Adrenal gland (tissue), 9 donors: ENCODE measurements at regions not wholly inside any gene's neighbourhood (a gene's known extent, or its start where the extent isn't known, plus 50 kb on each side); places are given as distances from the start of the nearest gene placed in this dataset.

Experiments used
- DNase-seq, 7 donors: peaks; one replicate each; pipeline ENCODE4 v3.0.0-alpha.2; 2019 to 2020
- H3K27ac ChIP-seq, 5 donors: fragments of 200-600 bp; sonication (generic) in 4 of 5; 1 replicate in 3 of 5; 2 replicates in 2 of 5; pipeline versions ENCODE4 v1.5.1 to v1.8.0; 2016 to 2020; ENCODE audit warnings: mild to moderate bottlenecking in 1 of 5
- H3K27me3 ChIP-seq: fragments of 200-600 bp; 2 replicates; pipeline ENCODE4 v1.8.0; 2021
- H3K36me3 ChIP-seq, 2 donors: fragments of 200-600 bp; replicated peaks in 1 of 2; 1 replicate in 1 of 2; 2 replicates in 1 of 2; pipeline versions ENCODE4 v1.5.1 to v1.8.0; 2018 to 2022
- H3K4me1 ChIP-seq, 2 donors: fragments of 200-600 bp; replicated peaks in 1 of 2; 1 replicate in 1 of 2; 2 replicates in 1 of 2; pipeline versions ENCODE4 v1.5.1 to v1.8.0; 2018 to 2021
- H3K4me3 ChIP-seq, 4 donors: fragments of 200-600 bp; sonication (generic) in 3 of 4; one replicate each; pipeline ENCODE4 v1.5.1; 2016 to 2018
- H3K9me3 ChIP-seq, 3 donors: fragments of 200-600 bp; sonication (generic) in 1 of 3; replicated peaks in 1 of 3; 1 replicate in 2 of 3; 2 replicates in 1 of 3; pipeline versions ENCODE4 v1.5.1 to v1.8.0; 2016 to 2021
- CTCF ChIP-seq, 6 experiments: fragments of 450-650 bp in 4 of 6; fragments of 200-600 bp in 2 of 6; sonication (generic) in 1 of 6; IDR thresholded peaks; 1 replicate in 5 of 6; 2 replicates in 1 of 6; pipeline versions ENCODE4 v1.5.1 to v1.8.0; 2016 to 2021; ENCODE audit warnings: antibody characterized with exemption in 6 of 6, mild to moderate bottlenecking in 2 of 6, moderate library complexity in 1 of 6
- POLR2A ChIP-seq, 2 donors: fragments of 450-650 bp; IDR thresholded peaks; one replicate each; pipeline ENCODE4 v1.6.1; 2017; ENCODE audit warnings: antibody characterized with exemption in 2 of 2, mild to moderate bottlenecking in 2 of 2, moderate library complexity in 1 of 2
- WGBS, 4 donors: extraction: QIAGEN DNeasy Blood & Tissue Kit in 2 of 4; methylation state at CpG; one replicate each; pipeline versions ENCODE4 v1.1.5 to v1.1.7; 2013 to 2017; 5-methylcytosine and 5-hydroxymethylcytosine counted together
- intact Hi-C, 2 donors: fragments of 100-400 bp; cut with DNase I; formaldehyde crosslinking; loops; one replicate each; pipeline versions ENCODE4 v1.14.1 to v1.15.0; 2022 to 2023
- donor health status: healthy with polysubstance abuse.
- donor health status: Bipolar disorder and iron deficiency.
- donor health status: DM: yes; HTN: yes; CAD: no.
- donor health status: DM: no; HTN: no; CAD: no.
- donor health status: DM: no; HTN: no; CAD: no.

- no peak for DNase-seq
- H3K27me3 ChIP-seq = no peaks in the 10 kb centered on the region
- no peak overlapping the region for H3K4me3 ChIP-seq
- H3K36me3 ChIP-seq = no peaks in the 10 kb centered on the region
- TF ChIP-seq CTCF (IDR thresholded peaks at IDR 0.05) (no peak), POLR2A (IDR thresholded peaks at IDR 0.05) (no peak)
- peaks cover 0 to 40% of the 10 kb centered on the region in 2 donors for H3K4me1 ChIP-seq
- H3K27ac ChIP-seq = no peak overlapping the region
- intact Hi-C loops = no loop called here
- WGBS, 4 donors = 80 to 83% (median 82%) methylated on average over 7 of the region's 7 CpGs
- no peaks in the 10 kb centered on the region for H3K9me3 ChIP-seq
These were observed 175.6 kb downstream of the SIPA1L2 start for GRCh38 chr1:232454227-232454886.

DNA sequence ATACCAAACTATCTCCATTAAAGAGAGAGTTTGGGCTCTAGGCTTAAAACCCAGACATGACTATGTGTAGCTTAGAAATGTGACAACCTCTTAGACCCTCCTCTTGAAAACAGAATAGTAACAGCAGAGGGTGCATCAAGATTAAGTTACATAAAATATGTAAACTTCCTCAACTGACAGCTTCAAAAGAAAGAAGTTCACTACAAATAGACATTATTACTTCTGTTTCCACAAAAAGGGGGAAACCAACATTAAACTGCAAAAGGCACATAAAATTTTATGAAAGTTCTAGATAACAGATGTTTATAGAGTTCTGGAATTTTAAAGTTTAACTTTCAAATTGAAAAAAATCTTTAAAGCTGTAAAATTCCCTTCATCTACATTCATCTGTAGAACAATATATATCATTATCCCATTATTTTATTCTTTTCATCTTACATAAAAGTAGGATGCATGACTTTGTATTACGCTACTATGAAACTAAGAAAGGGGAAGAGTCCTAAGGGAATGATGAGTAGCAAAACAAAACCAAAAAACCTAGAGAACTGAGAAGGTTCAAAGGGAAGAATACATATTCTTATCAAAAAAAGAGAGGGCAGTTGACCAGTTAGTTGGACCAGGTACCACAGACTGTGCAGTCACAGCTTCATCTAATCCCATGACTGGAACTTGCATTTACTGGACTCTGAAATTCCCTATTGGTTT lies 177.0 kb downstream of the SIPA1L2 start:
- intact Hi-C loops = no loop called here
- TF ChIP-seq CTCF (IDR thresholded peaks at IDR 0.05) (no peak), POLR2A (IDR thresholded peaks at IDR 0.05) (no peak)
- Histone ChIP-seq H3K4me1 (peaks cover 0 to 28% of the 10 kb centered on the region in 2 donors), H3K27ac (no peak overlapping the region), H3K4me3 (no peak overlapping the region), H3K36me3 (no peaks in the 10 kb centered on the region), H3K9me3 (no peaks in the 10 kb centered on the region), H3K27me3 (no peaks in the 10 kb centered on the region)
- DNase-seq = no peak
- 82 to 93% (median 85%) methylated on average over 1 of the region's 1 CpG for WGBS, 4 donors

GRCh38 chr1:232452117-232452516 lies 177.8 kb downstream of the SIPA1L2 start:
- Histone ChIP-seq H3K9me3 (no peaks in the 10 kb centered on the region), H3K27me3 (no peaks in the 10 kb centered on the region), H3K27ac (no peak overlapping the region), H3K4me1 (peaks cover 0 to 20% of the 10 kb centered on the region in 2 donors), H3K4me3 (no peak overlapping the region), H3K36me3 (no peaks in the 10 kb centered on the region)
- 64 to 91% (median 82%) methylated on average over 2 to 3 of the region's 3 CpGs for WGBS, 4 donors
- no peak for TF ChIP-seq POLR2A (IDR thresholded peaks at IDR 0.05)
- TF ChIP-seq CTCF (IDR thresholded peaks at IDR 0.05) = no peak
- no peak for DNase-seq
- intact Hi-C loops = no loop called here

GRCh38 chr1:232451506-232451905 lies 178.4 kb downstream of the SIPA1L2 start:
- no peaks in the 10 kb centered on the region for H3K27me3 ChIP-seq
- intact Hi-C loops = no loop called here
- WGBS, 4 donors = 83 to 91% (median 85%) methylated on average over 2 of the region's 2 CpGs

More at GRCh38 chr1:232451506-232451905, 178.4 kb downstream of the SIPA1L2 start:
- no peak for DNase-seq
- Histone ChIP-seq H3K4me1 (peaks cover 0 to 14% of the 10 kb centered on the region in 2 donors), H3K36me3 (no peaks in the 10 kb centered on the region), H3K4me3 (no peak overlapping the region), H3K27ac (no peak overlapping the region), H3K9me3 (no peaks in the 10 kb centered on the region)
- TF ChIP-seq POLR2A (IDR thresholded peaks at IDR 0.05) = no peak
- no peak for TF ChIP-seq CTCF (IDR thresholded peaks at IDR 0.05)
